Stimulated activated CD4-positive, alpha-beta T cell treated with anti-CD3 and anti-CD28 coated beads, Interleukin-4, amount 100 ng/mL, for 4 hours (primary cell): ENCODE measurements at regions not wholly inside any gene's neighbourhood (a gene's known extent, or its start where the extent isn't known, plus 50 kb on each side); places are given as distances from the start of the nearest gene placed in this dataset.
"Not testable (repeated sequence)": the region's sequence is repeated elsewhere in the genome, so short reads cannot be mapped to it uniquely, and the experiment has no call there.

Experiments
- DNase-seq, 2 experiments: peaks; one replicate each; pipeline ENCODE4 v3.0.0-alpha.2; 2020

GRCh38 chr1:78715181-78715661, 65.6 kb downstream of the IFI44 start:
- DNase-seq = no peak

DNA sequence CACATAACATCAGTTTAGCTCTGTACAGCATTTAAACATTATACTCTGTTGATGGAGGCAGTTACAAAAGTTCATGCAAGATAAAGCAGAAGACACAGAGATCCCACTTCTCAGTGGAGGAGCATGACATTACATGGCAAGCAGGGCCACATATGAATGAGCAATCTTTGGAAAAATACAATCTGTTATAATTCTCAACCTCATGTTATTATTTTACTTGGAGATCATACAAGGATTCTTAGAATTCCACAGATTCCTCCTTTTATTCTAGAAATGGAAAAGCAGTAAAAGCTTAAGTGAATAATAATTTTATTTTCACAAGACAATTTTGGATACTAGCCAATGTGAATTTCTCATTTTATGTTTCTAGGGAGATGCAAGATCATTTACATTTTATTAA, 66.6 kb downstream of the IFI44 start:
- DNase-seq = no peak

GRCh38 chr1:78718566-78718965, 68.9 kb downstream of the IFI44 start:
- DNase-seq = no peak

- DNase-seq = no peak
These were observed 71.5 kb downstream of the IFI44 start for GRCh38 chr1:78721136-78721535.

DNA sequence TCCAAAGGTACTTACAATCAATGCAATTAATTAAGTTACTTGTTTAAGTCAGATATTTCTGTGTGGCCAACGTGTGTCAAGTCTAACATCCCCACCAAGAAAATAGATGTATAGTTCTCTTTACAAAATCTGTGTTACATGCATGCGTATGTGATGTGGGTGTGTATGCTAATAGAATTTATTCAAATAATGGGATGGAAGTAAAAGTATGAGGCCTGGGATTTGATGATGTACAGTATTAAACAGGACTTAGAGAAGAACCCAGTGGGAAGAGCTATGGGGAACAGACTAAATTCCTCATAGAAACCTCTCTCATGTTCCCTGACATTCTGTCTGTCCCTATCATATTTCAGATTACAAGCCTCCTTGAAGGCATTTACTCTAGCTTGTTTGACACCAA, 72.5 kb downstream of the IFI44 start:
- no peak for DNase-seq

DNA sequence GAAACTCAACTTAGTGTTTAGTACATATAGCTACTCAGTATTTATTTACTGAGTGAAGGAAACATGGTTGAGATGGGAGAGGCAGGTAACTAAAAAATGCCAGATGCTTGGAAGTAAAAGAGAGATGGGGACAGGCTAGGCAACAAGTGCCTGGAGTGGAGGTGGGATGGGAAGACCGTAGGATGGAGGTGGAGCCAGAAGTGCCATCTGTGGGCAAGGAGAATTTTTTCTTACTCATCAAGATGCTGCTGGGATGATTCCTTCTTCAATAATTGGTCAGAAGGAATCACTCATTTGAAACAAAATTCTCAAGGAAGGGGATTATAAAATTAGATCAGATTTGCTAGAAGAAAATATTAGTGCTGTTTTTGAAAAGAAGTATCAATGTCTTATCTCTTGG, 72.9 kb downstream of the IFI44 start:
- DNase-seq = no peak

GRCh38 chr1:78722947-78723346, 73.3 kb downstream of the IFI44 start:
- no peak for DNase-seq

DNA sequence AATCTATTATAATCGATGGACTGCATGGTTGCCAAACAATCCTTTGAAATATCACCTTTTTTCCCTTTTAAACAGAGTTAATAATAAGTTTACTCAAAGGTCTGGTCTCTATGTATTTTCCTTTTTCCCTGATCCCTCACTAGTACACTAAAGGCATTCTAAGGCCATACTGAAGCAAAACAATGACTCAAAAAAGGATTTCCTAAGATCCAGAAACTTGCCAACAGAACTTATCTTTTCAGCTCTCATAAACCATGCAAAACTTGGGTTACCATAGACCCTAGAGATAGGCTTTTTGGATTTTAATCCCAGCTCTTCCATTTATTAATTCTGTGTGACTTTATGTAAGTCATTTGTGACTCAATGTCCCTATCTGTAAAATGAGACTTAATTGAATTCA, 77.1 kb downstream of the IFI44 start:
- DNase-seq = no peak

DNA sequence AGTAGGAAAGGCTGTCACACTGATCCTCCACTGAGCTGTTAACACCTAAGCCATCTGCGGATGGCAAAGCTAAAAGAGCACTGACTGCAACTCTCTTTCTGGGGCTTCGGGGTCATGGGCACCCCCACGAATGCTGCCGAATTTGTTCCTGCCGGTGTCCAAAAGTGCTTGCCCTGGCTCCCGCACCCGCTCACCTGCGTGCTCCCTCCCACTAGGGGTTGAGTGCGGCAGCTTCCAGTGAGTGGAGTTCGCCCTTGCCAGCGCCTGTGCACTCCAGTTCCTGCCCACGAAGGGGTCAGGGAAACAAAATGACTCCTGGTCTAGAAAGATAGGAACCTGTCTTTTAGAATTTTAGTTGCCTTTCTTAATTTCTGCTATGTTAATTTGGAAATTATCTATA, 78.7 kb downstream of the IFI44 start:
- DNase-seq = no peak

- DNase-seq = no peak
These were observed 80.4 kb downstream of the IFI44 start for GRCh38 chr1:78730054-78730453.

DNA sequence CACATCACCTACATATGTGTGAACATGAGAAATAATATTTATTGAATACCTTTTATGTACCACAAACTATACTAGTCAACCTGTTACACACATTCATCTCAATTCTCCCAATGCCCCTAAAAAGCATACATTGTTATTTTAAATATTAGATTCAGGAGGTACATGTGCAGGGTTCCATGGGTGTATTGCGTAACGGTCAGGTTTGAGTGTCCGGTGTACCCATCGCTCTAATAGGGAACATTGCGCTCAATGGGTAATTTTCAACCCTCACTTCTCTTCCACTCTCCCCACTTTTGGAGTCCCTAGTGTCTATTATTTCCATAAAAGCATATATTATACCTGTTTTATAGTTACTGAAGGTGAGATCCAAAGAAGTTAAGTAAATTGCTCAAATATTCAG, 82.0 kb downstream of the IFI44 start:
- DNase-seq = no peak

DNA sequence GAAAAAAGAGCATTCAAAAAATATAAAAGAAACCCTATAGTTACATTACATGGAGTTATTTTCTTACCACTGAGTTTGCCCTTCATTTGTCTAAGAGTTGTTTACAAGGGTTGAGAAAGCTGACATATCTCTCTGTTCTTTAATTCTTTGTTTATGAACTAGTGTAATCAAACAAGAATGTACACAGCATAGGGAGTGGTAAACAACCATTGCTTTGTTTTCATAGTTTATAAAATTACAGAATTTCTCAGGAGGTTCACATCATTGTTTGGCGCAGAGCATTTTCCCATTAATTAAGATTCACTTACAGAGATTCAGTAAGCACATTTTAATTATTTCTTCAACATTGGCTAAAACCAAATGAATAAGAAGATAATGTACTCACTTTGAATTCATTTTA, 87.6 kb downstream of the IFI44 start:
- no peak for DNase-seq

DNA sequence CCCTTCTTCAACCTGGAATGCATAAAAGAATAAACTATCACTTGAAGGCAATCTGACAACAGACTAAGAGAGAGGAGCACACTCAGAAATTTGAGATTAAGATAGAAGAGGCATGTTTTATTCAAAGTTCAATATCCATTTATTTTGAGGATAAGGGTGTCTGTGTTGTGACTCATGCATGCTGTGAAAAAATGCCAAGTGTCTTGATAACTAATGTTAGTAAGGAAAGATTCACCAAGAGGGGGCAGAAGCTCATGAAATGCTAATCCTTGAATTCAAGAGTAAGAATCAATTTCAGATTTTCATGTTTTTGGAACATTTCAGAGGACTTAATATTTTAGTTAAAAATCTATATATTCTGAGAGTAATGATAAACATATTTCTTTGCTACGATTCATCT, 94.0 kb downstream of the IFI44 start:
- no peak for DNase-seq

DNA sequence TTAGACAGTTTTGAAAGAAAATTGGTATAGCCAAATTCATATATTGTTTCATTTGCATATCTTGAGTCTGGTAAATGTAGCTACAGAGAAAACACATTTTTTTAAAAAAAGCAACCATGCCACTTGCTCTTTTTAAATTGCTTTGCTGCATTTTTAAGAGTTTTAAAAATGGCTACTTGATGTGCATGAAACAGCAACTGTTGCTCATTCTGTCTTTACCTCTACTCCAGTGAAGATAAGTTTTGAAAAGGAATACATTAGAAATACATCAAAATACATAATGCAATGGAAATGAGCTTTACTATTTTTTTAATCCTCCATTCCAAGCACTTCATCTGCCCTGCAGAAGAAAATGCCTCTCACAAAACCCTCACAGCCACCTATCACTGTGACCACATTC, 95.5 kb downstream of the IFI44 start:
- DNase-seq = no peak

DNA sequence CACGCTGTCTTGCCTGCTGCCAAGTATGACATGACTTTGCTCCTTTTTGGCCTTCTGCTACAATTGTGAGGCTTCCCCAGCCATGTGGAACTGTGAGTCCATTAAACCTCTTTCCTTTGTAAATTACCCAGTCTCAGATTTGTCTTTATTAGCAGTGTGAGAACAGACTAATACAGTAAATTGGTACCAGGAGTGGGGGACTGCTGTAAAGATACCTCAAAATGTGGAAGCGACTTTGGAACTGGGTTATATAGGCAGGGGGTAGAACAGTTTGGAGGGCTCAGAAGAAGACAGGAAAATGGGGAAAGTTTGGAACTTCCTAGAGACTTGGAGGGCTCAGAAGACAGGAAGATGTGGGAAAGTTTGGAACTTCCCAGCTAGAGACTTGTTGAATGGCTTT, 104.0 kb downstream of the IFI44 start:
- DNase-seq = not testable (repeated sequence)

- no peak for DNase-seq
These were observed 106.4 kb downstream of the IFI44 start for GRCh38 chr1:78755986-78756385.

- no peak for DNase-seq
These were observed 108.9 kb downstream of the IFI44 start for GRCh38 chr1:78758506-78758905.

DNA sequence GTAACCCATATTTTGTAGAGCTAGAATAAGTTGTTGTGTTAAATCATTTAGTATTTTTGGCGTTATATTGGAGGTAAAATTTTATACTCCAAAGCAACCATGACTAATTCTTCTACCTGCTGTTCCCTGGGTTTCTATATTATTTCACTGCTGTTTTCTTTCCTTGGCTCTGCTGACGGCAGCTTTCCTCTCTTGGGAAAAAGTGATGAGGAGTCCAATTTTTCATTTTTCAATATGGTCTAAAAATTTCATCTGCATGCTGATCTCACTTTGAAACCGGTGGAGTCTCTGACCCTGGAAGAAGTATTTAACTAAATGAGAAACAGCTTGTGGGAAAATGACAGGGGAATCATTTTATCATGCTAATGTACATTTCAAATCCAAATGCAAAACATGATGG, 110.2 kb downstream of the IFI44 start:
- DNase-seq = no peak

DNA sequence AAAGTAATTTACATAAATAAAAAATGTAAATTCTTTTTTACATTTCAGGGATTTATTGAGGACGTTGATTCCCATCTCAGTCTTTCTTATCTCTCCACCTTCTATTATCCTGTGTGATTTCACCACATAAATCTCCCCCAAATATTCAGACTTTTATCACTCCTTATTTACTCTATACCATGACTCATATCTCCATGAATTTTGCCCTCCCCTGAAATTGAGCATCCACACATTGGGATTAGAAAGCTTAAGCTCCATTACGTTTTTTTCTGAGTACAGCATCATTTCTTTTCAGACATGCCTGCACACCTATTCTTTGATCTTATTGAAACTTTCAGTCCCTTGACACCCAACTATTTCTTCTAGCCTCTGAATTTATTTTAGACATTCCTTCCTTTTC, 111.2 kb downstream of the IFI44 start:
- DNase-seq = no peak

GRCh38 chr1:78762113-78762512, 112.5 kb downstream of the IFI44 start:
- no peak for DNase-seq

- no peak for DNase-seq
These were observed 115.9 kb downstream of the IFI44 start for GRCh38 chr1:78765489-78765888.

GRCh38 chr1:78779831-78780230, 130.2 kb downstream of the IFI44 start:
- no peak for DNase-seq

DNA sequence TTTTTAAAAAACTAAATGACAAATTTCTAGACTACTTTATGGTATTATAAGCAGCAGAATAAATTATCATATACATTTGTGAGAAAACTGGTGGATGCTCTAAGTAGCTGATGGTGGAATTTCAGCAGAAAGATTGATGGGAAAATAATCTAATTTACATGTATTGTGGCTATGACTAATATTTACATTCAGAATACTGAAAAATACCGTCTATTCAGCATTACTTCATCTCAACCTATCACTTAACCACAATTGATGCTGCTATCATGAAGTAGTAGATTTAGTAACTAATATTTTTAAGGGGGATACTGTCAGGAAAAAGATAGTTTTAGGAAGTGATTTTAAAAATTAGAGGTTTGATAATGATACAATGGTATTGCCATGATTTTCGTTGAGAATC, 137.9 kb downstream of the IFI44 start:
- DNase-seq = no peak

DNA sequence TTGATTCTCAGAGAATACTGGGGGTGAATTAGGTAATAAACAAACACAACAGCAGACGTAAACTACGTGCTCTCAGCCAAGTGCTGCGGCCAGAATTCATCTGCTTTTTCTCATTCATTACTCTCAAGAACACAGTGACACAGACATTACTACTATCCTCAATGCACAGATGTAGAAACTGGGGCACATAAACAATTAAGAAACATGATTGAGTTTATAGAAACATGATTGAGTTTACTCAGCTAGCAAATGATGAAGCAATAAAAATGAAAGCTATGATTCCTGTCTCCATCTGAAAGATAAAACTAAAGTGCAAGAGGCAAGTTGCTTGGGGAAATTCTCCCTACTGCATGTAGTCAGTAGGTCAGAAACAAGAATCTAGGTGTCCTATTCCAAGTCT, 140.5 kb downstream of the IFI44 start:
- DNase-seq = no peak

- DNase-seq = no peak
These were observed 143.1 kb downstream of the IFI44 start for GRCh38 chr1:78792756-78793155.

- no peak for DNase-seq
These were observed 147.6 kb downstream of the IFI44 start for GRCh38 chr1:78797108-78797781.
